Nephron (organoid): ENCODE measurements at regions not wholly inside any gene's neighbourhood (a gene's known extent, or its start where the extent isn't known, plus 50 kb on each side); places are given as distances from the start of the nearest gene placed in this dataset.
A peak's percentile ranks its signal among the peaks of the same experiment; 100 is the strongest.

Experiments
- H3K27ac Mint-ChIP-seq, 3 experiments: 2 replicates each; pipeline ENCODE4 v1.8.0; 2020; ENCODE audit warnings: mixed read lengths in 3 of 3, mild to moderate bottlenecking in 2 of 3, moderate library complexity in 1 of 3
- H3K27me3 Mint-ChIP-seq: 2 replicates; pipeline ENCODE4 v1.8.0; 2021; ENCODE audit warnings: low read depth, mild to moderate bottlenecking, moderate library complexity, mixed read lengths
- H3K36me3 Mint-ChIP-seq: 2 replicates; pipeline ENCODE4 v1.8.0; 2020; ENCODE audit warnings: low read depth, mixed read lengths
- H3K4me1 Mint-ChIP-seq: 2 replicates; pipeline ENCODE4 v1.8.0; 2020; ENCODE audit warnings: mixed read lengths
- H3K4me3 Mint-ChIP-seq, 3 experiments: 2 replicates each; pipeline ENCODE4 v1.8.0; 2020; ENCODE audit warnings: mild to moderate bottlenecking in 3 of 3, mixed read lengths in 3 of 3, moderate library complexity in 2 of 3
- H3K9me3 Mint-ChIP-seq: 2 replicates; pipeline ENCODE4 v1.8.0; 2020; ENCODE audit warnings: mixed read lengths
- TF ChIP-seq, protein P1 (sequence below), 3 experiments: fragments of 200-600 bp; sonication (generic); IDR thresholded peaks; one replicate each; pipeline ENCODE4 v1.5.0; 2021; ENCODE audit warnings: antibody characterized with exemption in 3 of 3; ENCODE audit not compliant: unreplicated experiment in 3 of 3

DNA sequence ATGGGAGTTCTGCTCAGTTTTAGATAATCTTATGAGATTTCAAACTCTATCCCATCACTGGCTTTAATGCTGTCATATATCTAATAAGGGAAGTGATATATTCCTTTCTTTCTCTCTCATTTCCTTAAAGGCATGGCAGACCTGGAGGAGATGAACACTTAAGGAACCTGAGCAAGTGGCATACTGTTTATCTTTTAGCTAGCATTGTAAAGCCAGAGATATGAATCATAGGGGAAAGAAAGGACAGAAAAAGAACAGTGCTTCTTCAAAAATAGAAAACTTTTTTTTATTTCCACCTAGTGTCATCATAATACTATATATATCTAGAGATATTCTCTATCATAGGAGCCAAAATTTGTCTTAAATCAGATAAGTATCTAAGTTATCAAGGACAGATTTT, 68.3 kb upstream of the PSMA6 start:
- no peak overlapping the region for H3K27ac Mint-ChIP-seq
- H3K36me3 Mint-ChIP-seq, result peaks cover 9% of the 10 kb centered on the region
- no peak overlapping the region for H3K4me3 Mint-ChIP-seq
- no peaks in the 10 kb centered on the region for H3K9me3 Mint-ChIP-seq
- TF ChIP-seq, protein P1, sequence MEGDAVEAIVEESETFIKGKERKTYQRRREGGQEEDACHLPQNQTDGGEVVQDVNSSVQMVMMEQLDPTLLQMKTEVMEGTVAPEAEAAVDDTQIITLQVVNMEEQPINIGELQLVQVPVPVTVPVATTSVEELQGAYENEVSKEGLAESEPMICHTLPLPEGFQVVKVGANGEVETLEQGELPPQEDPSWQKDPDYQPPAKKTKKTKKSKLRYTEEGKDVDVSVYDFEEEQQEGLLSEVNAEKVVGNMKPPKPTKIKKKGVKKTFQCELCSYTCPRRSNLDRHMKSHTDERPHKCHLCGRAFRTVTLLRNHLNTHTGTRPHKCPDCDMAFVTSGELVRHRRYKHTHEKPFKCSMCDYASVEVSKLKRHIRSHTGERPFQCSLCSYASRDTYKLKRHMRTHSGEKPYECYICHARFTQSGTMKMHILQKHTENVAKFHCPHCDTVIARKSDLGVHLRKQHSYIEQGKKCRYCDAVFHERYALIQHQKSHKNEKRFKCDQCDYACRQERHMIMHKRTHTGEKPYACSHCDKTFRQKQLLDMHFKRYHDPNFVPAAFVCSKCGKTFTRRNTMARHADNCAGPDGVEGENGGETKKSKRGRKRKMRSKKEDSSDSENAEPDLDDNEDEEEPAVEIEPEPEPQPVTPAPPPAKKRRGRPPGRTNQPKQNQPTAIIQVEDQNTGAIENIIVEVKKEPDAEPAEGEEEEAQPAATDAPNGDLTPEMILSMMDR (IDR thresholded peaks at IDR 0.05; ENCODE audit: unreplicated experiment in 3 of 3), result no peak
- no peaks in the 10 kb centered on the region for H3K27me3 Mint-ChIP-seq
- peaks cover 7% of the 10 kb centered on the region for H3K4me1 Mint-ChIP-seq

DNA sequence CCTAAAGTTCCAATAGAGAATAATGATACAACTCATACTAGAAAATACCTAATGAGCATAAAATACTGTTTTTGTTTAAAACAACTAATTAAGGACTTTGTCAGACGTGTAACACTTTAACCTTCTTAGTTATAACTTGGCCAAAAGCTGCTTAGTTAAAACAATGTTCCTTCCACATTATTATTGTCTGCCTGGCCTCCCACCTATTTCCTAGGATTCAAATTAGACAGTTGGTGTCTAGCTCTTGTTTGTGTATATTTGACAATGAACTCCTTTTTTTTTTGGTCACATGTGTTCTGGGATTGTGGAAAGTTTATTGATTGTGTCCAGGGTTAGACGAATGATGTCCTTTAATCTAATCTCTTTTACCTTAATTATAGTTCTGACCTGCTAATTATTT, 67.6 kb upstream of the PSMA6 start:
- Mint-ChIP-seq H3K27ac (no peak overlapping the region), H3K36me3 (peaks cover 9% of the 10 kb centered on the region), H3K4me3 (no peak overlapping the region), H3K4me1 (peaks cover 7% of the 10 kb centered on the region), H3K9me3 (no peaks in the 10 kb centered on the region), H3K27me3 (no peaks in the 10 kb centered on the region)
- TF ChIP-seq, protein P1 (IDR thresholded peaks at IDR 0.05; ENCODE audit: unreplicated experiment in 3 of 3), result no peak

DNA sequence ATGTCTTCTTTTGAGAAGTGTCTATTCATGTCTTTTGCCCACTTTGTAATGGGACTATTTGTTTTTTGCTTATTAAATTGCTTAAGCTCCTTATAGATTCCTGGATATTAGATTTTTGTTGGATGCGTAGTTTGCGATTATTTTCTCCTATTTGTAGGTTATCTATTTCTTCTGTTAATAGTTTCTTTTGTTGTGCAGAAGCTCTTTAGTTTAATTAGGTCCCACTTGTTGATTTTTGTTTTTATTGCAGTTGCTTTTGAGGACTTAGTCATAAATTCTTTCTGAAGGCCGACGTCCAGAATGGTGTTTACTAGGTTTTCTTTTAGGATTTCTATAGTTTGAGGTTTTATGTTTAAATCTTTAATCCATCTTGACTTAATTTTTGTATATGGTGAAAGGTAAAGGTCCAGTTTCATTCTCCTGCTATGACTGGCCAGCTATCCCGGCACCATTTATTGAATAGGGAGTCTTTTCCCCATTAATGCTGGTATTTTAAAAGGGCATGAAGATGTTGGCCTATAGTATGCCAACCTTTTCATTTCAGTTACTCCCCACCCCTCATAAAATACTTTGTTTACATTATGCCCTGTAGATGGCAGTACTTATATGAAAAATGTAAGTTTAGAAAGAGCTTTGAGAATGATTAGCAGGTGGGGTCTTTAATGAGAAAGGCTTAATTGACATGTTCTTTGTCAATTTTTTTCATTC, 62.9 kb upstream of the PSMA6 start:
- Mint-ChIP-seq H3K4me3 (no peak overlapping the region), H3K27ac (no peak overlapping the region), H3K27me3 (no peaks in the 10 kb centered on the region), H3K4me1 (peaks cover 22% of the 10 kb centered on the region), H3K9me3 (no peaks in the 10 kb centered on the region), H3K36me3 (peaks cover 4% of the 10 kb centered on the region)
- TF ChIP-seq, protein P1 (IDR thresholded peaks at IDR 0.05; ENCODE audit: unreplicated experiment in 3 of 3), result peak in 2 of 3 experiments; percentile 12 to 48

DNA sequence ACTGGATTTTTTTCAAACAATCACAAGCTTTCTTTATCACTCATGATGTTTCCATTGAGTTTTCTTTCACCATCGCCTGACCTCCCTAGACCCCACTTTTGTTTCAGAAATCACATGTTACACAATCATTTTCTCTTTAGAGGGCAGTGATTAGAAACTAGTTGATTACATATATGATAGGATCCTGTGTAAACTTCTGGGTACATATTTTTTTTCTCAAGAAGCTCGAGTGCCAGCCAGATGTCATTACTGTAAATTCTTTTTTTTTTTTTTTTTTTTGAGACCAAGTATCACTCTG, 62.4 kb upstream of the PSMA6 start:
- H3K36me3 Mint-ChIP-seq, result peaks cover 4% of the 10 kb centered on the region
- H3K27me3 Mint-ChIP-seq, result no peaks in the 10 kb centered on the region
- peaks cover 22% of the 10 kb centered on the region for H3K4me1 Mint-ChIP-seq
- H3K9me3 Mint-ChIP-seq, result no peaks in the 10 kb centered on the region
- no peak overlapping the region for H3K27ac Mint-ChIP-seq
- H3K4me3 Mint-ChIP-seq, result no peak overlapping the region
- TF ChIP-seq, protein P1 (IDR thresholded peaks at IDR 0.05; ENCODE audit: unreplicated experiment in 3 of 3), result no peak

DNA sequence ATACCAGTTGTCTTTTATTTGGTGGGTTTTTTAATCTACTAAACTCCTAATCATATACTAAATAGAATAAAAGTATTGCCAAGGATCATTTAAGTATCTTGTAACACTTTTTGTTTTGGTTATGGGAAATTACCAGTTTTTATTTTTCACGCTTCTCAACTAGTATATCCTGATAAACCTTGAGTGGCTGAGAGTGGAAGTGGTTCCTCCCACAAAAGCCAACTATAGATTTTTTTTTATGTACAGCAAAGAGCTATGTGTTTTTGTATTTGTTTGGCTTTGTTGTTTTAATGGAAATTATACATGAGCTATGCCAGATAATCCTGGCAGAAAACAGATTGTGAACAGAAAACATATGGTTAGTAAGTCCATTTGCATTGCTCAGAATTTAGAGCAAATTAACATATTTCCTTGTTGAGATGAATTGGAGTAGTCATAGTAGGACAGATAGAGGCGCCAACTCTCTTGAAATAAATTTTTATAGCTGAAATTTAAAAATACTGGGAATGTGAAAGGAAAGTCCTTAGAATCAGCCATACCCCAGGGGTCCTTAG, 60.9 kb upstream of the PSMA6 start:
- Mint-ChIP-seq H3K27me3 (no peaks in the 10 kb centered on the region), H3K9me3 (no peaks in the 10 kb centered on the region), H3K27ac (no peak overlapping the region), H3K36me3 (peaks cover 7% of the 10 kb centered on the region), H3K4me1 (peaks cover 22% of the 10 kb centered on the region), H3K4me3 (no peak overlapping the region)
- TF ChIP-seq, protein P1 (IDR thresholded peaks at IDR 0.05; ENCODE audit: unreplicated experiment in 3 of 3), result no peak
